ENCODE measurements at regions not wholly inside any gene's neighbourhood (a gene's known extent, or its start where the extent isn't known, plus 50 kb on each side); places are given as distances from the start of the nearest gene placed in this dataset.

DNA sequence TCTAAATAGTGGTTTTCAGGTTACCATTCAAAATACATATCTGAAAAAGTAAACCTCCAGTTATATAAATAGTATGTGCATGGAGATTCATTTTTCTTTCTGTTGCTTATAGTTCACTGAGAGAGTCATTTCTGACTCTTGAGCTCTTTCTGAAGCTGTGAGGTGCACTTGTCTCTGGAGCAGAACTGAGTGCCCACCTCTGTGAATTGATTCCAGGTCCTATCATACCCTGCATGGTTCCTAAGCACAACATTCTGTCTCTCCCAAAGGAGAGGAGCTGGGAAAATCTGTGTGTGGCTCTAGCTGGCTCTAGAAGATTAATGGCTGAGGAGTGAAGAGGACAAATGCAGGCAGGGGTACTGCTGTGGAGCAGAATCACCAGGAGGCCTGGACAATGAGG, 161.6 kb upstream of the HCCS start:
- TF ChIP-seq, protein P1, sequence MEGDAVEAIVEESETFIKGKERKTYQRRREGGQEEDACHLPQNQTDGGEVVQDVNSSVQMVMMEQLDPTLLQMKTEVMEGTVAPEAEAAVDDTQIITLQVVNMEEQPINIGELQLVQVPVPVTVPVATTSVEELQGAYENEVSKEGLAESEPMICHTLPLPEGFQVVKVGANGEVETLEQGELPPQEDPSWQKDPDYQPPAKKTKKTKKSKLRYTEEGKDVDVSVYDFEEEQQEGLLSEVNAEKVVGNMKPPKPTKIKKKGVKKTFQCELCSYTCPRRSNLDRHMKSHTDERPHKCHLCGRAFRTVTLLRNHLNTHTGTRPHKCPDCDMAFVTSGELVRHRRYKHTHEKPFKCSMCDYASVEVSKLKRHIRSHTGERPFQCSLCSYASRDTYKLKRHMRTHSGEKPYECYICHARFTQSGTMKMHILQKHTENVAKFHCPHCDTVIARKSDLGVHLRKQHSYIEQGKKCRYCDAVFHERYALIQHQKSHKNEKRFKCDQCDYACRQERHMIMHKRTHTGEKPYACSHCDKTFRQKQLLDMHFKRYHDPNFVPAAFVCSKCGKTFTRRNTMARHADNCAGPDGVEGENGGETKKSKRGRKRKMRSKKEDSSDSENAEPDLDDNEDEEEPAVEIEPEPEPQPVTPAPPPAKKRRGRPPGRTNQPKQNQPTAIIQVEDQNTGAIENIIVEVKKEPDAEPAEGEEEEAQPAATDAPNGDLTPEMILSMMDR (IDR thresholded peaks at IDR 0.05; ENCODE audit: poor library complexity, severe bottlenecking), result no peak
- peaks cover 12% of the 10 kb centered on the region for H3K4me1 ChIP-seq (ENCODE audit: insufficient read depth, poor library complexity, severe bottlenecking)
- no peaks in the 10 kb centered on the region for H3K9me3 ChIP-seq (ENCODE audit: severe bottlenecking)
- ATAC-seq (ENCODE audit: low read depth) (no peak), DNase-seq (ENCODE audit: low spot score) (no peak)
- H3K36me3 ChIP-seq (ENCODE audit: low read depth), result no peaks in the 10 kb centered on the region
- H3K4me3 ChIP-seq (ENCODE audit: severe bottlenecking), result no peak overlapping the region
- no peaks in the 10 kb centered on the region for H3K27me3 ChIP-seq (ENCODE audit: insufficient read depth, poor library complexity, severe bottlenecking)
- no peak overlapping the region for H3K27ac ChIP-seq (ENCODE audit: poor library complexity, severe bottlenecking)

DNA sequence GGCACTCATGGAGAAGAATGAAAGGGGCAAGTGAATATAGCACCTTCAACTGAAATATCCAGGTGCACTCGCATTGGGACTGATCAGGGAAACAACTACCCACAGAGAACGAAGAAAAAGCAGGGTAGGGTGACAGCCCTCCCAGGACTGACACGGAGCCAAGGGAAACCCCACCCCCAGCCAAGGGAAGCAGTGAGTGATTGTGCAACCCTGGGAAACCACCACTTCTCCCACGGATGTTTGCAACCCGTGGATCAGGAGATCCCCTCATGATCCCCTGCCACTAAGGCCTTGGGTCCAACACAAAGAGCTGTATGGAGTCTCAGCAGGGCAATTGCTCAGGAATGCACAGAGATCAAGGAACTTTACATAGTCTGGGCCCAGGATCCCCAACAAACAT, 158.5 kb upstream of the HCCS start:
- H3K27me3 ChIP-seq (ENCODE audit: insufficient read depth, poor library complexity, severe bottlenecking), result no peaks in the 10 kb centered on the region
- H3K9me3 ChIP-seq (ENCODE audit: severe bottlenecking), result no peaks in the 10 kb centered on the region
- ATAC-seq (ENCODE audit: low read depth) (no peak), DNase-seq (ENCODE audit: low spot score) (no peak)
- no peaks in the 10 kb centered on the region for H3K36me3 ChIP-seq (ENCODE audit: low read depth)
- TF ChIP-seq, protein P1 (IDR thresholded peaks at IDR 0.05; ENCODE audit: poor library complexity, severe bottlenecking), result no peak
- H3K4me3 ChIP-seq (ENCODE audit: severe bottlenecking), result no peak overlapping the region
- no peak overlapping the region for H3K27ac ChIP-seq (ENCODE audit: poor library complexity, severe bottlenecking)
- no peaks in the 10 kb centered on the region for H3K4me1 ChIP-seq (ENCODE audit: insufficient read depth, poor library complexity, severe bottlenecking)

DNA sequence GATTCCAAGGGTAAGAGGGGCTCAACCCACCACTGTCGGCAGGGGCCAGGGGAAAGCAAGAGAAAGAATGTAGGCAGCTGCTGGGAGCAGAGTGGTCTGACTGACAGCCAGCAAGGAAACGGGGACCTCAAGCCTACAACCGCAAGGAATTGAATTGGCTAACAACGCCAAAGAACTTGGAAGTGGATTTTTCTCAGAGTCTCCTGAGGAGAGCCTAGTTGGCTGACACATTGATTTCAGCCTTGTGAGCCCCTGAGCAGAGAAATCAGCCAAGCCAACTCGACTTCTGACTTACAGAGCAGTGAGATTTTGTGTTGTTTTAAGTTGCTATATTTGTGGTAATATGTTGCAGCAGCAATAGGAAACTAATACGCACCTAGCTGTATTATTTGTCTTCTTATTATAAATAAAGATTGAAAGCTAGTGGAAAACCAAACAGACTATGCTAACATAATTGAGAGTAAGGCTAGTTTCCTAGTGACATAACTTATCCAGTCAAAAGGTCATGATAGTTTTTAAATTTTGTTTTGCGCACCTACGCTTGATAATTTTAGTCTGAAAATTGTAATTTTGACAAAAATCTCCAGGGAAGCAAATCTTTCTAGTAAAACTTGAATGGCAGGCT, 145.8 kb upstream of the HCCS start:
- Histone ChIP-seq H3K9me3 (ENCODE audit: severe bottlenecking) (no peaks in the 10 kb centered on the region), H3K27ac (ENCODE audit: poor library complexity, severe bottlenecking) (no peak overlapping the region), H3K4me1 (ENCODE audit: insufficient read depth, poor library complexity, severe bottlenecking) (no peaks in the 10 kb centered on the region), H3K36me3 (ENCODE audit: low read depth) (no peaks in the 10 kb centered on the region), H3K27me3 (ENCODE audit: insufficient read depth, poor library complexity, severe bottlenecking) (no peaks in the 10 kb centered on the region), H3K4me3 (ENCODE audit: severe bottlenecking) (no peak overlapping the region)
- TF ChIP-seq, protein P1 (IDR thresholded peaks at IDR 0.05; ENCODE audit: poor library complexity, severe bottlenecking), result no peak
- no peak for ATAC-seq (ENCODE audit: low read depth)
- no peak for DNase-seq (ENCODE audit: low spot score)

DNA sequence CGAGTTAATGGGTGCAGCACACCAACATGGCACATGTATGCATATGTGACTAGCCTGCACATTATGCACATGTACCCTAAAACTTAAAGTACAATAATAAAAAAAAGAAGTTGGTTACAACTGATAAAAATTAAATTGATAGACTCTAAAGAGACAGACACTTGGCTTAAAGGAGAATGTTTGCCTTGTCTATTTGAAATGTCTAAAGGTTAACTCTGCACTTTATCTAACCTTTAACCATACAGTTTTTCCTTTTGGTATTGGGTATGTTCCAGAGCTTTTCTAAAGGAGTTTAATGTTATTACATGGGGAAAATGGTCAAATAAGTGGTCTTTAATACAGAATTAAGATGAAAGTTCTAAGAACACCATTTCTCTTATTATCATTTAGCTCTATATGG, 145.1 kb upstream of the HCCS start:
- DNase-seq (ENCODE audit: low spot score) (no peak), ATAC-seq (ENCODE audit: low read depth) (no peak)
- TF ChIP-seq, protein P1 (IDR thresholded peaks at IDR 0.05; ENCODE audit: poor library complexity, severe bottlenecking), result no peak
- Histone ChIP-seq H3K4me1 (ENCODE audit: insufficient read depth, poor library complexity, severe bottlenecking) (no peaks in the 10 kb centered on the region), H3K9me3 (ENCODE audit: severe bottlenecking) (no peaks in the 10 kb centered on the region), H3K27ac (ENCODE audit: poor library complexity, severe bottlenecking) (no peak overlapping the region), H3K36me3 (ENCODE audit: low read depth) (no peaks in the 10 kb centered on the region), H3K4me3 (ENCODE audit: severe bottlenecking) (no peak overlapping the region), H3K27me3 (ENCODE audit: insufficient read depth, poor library complexity, severe bottlenecking) (no peaks in the 10 kb centered on the region)

DNA sequence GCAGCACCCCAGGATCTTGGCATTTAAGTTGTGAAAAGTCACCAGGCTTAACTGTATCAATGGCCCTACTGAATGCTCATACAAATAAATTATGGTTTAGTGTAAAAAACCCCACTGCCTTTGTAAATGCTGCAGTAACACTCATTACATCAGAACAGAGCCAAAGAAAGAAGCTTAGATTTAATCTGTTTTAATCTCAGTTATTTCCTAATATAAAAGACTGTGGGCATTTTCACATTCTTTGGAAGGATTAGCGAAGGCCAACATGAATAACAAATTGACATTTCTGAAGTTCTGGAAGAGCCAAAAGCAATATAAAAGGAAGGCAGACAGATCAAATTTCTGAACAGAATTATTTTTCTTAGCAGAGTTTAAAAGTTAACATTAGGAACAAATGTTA, 140.0 kb upstream of the HCCS start:
- Histone ChIP-seq H3K9me3 (ENCODE audit: severe bottlenecking) (no peaks in the 10 kb centered on the region), H3K27me3 (ENCODE audit: insufficient read depth, poor library complexity, severe bottlenecking) (no peaks in the 10 kb centered on the region), H3K4me1 (ENCODE audit: insufficient read depth, poor library complexity, severe bottlenecking) (no peaks in the 10 kb centered on the region), H3K4me3 (ENCODE audit: severe bottlenecking) (no peak overlapping the region), H3K36me3 (ENCODE audit: low read depth) (no peaks in the 10 kb centered on the region), H3K27ac (ENCODE audit: poor library complexity, severe bottlenecking) (no peak overlapping the region)
- no peak for DNase-seq (ENCODE audit: low spot score)
- TF ChIP-seq, protein P1 (IDR thresholded peaks at IDR 0.05; ENCODE audit: poor library complexity, severe bottlenecking), result no peak
- ATAC-seq (ENCODE audit: low read depth), result no peak
